A673 (cell line): ENCODE measurements at regions not wholly inside any gene's neighbourhood (a gene's known extent, or its start where the extent isn't known, plus 50 kb on each side); places are given as distances from the start of the nearest gene placed in this dataset.

ENCODE experiments used
- CTCF ChIP-seq: fragments of 300-800, 200-600 bp; sonication (generic); conservative IDR thresholded peaks from 2 replicates; pipeline ENCODE4 v1.5.1; 2017; ENCODE audit warnings: low read depth, mild to moderate bottlenecking, antibody characterized with exemption, low read length, moderate library complexity, mixed read lengths
- EZH2 ChIP-seq: fragments of 200-600 bp; sonication (generic); IDR thresholded peaks from 2 replicates; pipeline ENCODE4 v1.6.1; 2017; ENCODE audit warnings: borderline replicate concordance, low read depth, mild to moderate bottlenecking, mixed read lengths, antibody characterized with exemption, low read length; ENCODE audit not compliant: poor library complexity, severe bottlenecking

GRCh38 chr13:65865206-65865605 is 1364.9 kb downstream of the PCDH9 start:
- TF ChIP-seq CTCF, result no peak
- no peak for TF ChIP-seq EZH2
